Upper lobe of right lung (tissue), 1 donor: ENCODE measurements at regions not wholly inside any gene's neighbourhood (a gene's known extent, or its start where the extent isn't known, plus 50 kb on each side); places are given as distances from the start of the nearest gene placed in this dataset.
"Not testable (repeated sequence)": the region's sequence is repeated elsewhere in the genome, so short reads cannot be mapped to it uniquely, and the experiment has no call there.

ENCODE experiments used
- ATAC-seq: fragments of 200-7000 bp; cut with Tn5 transposase; one replicate; pipeline ENCODE4 v1.9.1; 2020; ENCODE audit warnings: mild to moderate bottlenecking, moderate library complexity
- DNase-seq: peaks from one replicate; pipeline ENCODE4 v3.0.0-alpha.2; 2020
- H3K27ac ChIP-seq: fragments of 200-600 bp; one replicate; pipeline ENCODE4 v1.8.0; 2022
- H3K27me3 ChIP-seq: fragments of 200-600 bp; one replicate; pipeline ENCODE4 v1.8.0; 2022; ENCODE audit warnings: mild to moderate bottlenecking
- H3K36me3 ChIP-seq: fragments of 200-600 bp; one replicate; pipeline ENCODE4 v1.8.0; 2022
- H3K4me1 ChIP-seq: fragments of 200-600 bp; one replicate; pipeline ENCODE4 v1.8.0; 2022
- H3K4me3 ChIP-seq: fragments of 200-600 bp; one replicate; pipeline ENCODE4 v1.8.0; 2022; ENCODE audit warnings: mild to moderate bottlenecking
- H3K9me3 ChIP-seq: fragments of 200-600 bp; one replicate; pipeline ENCODE4 v1.8.0; 2022
- CTCF ChIP-seq: fragments of 200-600 bp; IDR thresholded peaks from one replicate; pipeline ENCODE4 v1.8.0; 2022; ENCODE audit warnings: antibody characterized with exemption
- intact Hi-C: fragments of 100-400 bp; cut with DNase I; formaldehyde crosslinking; loops from one replicate; pipeline ENCODE4 v1.11.0; 2022
- donor health status: DM: no; HTN: yes; CAD: no; lungs with severe emphysema.

- ATAC-seq (no peak), DNase-seq (no peak)
- intact Hi-C loops: no loop called here
- H3K9me3 ChIP-seq: no peaks in the 10 kb centered on the region
- no peak overlapping the region for H3K27ac ChIP-seq
- TF ChIP-seq CTCF: no peak
- H3K4me1 ChIP-seq: no peaks in the 10 kb centered on the region
- H3K36me3 ChIP-seq: no peaks in the 10 kb centered on the region
- H3K4me3 ChIP-seq: no peak overlapping the region
- no peaks in the 10 kb centered on the region for H3K27me3 ChIP-seq
Observed at GRCh38 chr3:65005486-65005885, 317.7 kb upstream of the ADAMTS9 start.

- intact Hi-C loops: no loop called here
- DNase-seq (no peak), ATAC-seq (no peak)
- H3K36me3 ChIP-seq: no peaks in the 10 kb centered on the region
- H3K4me3 ChIP-seq: no peak overlapping the region
- TF ChIP-seq CTCF: no peak
- no peak overlapping the region for H3K27ac ChIP-seq
- no peaks in the 10 kb centered on the region for H3K9me3 ChIP-seq
- no peaks in the 10 kb centered on the region for H3K4me1 ChIP-seq
- no peaks in the 10 kb centered on the region for H3K27me3 ChIP-seq
Observed at GRCh38 chr3:65004795-65005295, 317.0 kb upstream of the ADAMTS9 start.

GRCh38 chr3:65004306-65004705 lies 316.5 kb upstream of the ADAMTS9 start:
- no peak overlapping the region for H3K4me3 ChIP-seq
- no peaks in the 10 kb centered on the region for H3K4me1 ChIP-seq
- no peaks in the 10 kb centered on the region for H3K9me3 ChIP-seq
- no peak for TF ChIP-seq CTCF
- DNase-seq (no peak), ATAC-seq (no peak)
- H3K27ac ChIP-seq: no peak overlapping the region
- intact Hi-C loops: no loop called here
- H3K36me3 ChIP-seq: no peaks in the 10 kb centered on the region
- H3K27me3 ChIP-seq: no peaks in the 10 kb centered on the region

GRCh38 chr3:65001119-65001518 lies 313.3 kb upstream of the ADAMTS9 start:
- H3K36me3 ChIP-seq, intact Hi-C loops, H3K4me3 ChIP-seq, H3K27me3 ChIP-seq, DNase-seq, H3K9me3 ChIP-seq, ATAC-seq, H3K27ac ChIP-seq, H3K4me1 ChIP-seq: not testable (repeated sequence)

- Histone ChIP-seq H3K27ac (no peak overlapping the region), H3K27me3 (no peaks in the 10 kb centered on the region), H3K9me3 (no peaks in the 10 kb centered on the region), H3K4me1 (no peaks in the 10 kb centered on the region), H3K4me3 (no peak overlapping the region), H3K36me3 (no peaks in the 10 kb centered on the region)
- intact Hi-C loops: no loop called here
- DNase-seq: no peak
- no peak for TF ChIP-seq CTCF
- no peak for ATAC-seq
Observed at GRCh38 chr3:64998317-64998716, 310.5 kb upstream of the ADAMTS9 start.

GRCh38 chr3:64995857-64996551 lies 308.2 kb upstream of the ADAMTS9 start:
- H3K27ac ChIP-seq: no peak overlapping the region
- TF ChIP-seq CTCF: no peak
- no peak for ATAC-seq
- H3K36me3 ChIP-seq: no peaks in the 10 kb centered on the region
- H3K27me3 ChIP-seq: no peaks in the 10 kb centered on the region
- no peak for DNase-seq
- no peaks in the 10 kb centered on the region for H3K4me1 ChIP-seq
- H3K4me3 ChIP-seq: no peak overlapping the region
- H3K9me3 ChIP-seq: no peaks in the 10 kb centered on the region
- intact Hi-C loops: no loop called here
